Endothelial cell of umbilical vein (primary cell): ENCODE measurements at regions not wholly inside any gene's neighbourhood (a gene's known extent, or its start where the extent isn't known, plus 50 kb on each side); places are given as distances from the start of the nearest gene placed in this dataset.

Experiments
- BruUV-seq: library from RNA; stranded (reverse); fragments of 400-500 nt; replicated peaks from 2 replicates; lab custom pipeline; 2021; lab: Mats Ljungman, UMichigan
- CTCF ChIA-PET: fragments of 300-600, 350-600 bp; sonication (Branson Sonifier 250); formaldehyde crosslinking; loops from one replicate; lab custom pipeline; 2021; ENCODE audit warnings: antibody characterized with exemption, inconsistent platforms; lab: Charles Lee
- POLR2A ChIA-PET: fragments of 300-600, 350-600 bp; sonication (Branson Sonifier 250); formaldehyde crosslinking; loops from one replicate; lab custom pipeline; 2021; ENCODE audit warnings: antibody characterized with exemption, inconsistent platforms; lab: Charles Lee
- DNase-seq: peaks from one replicate; pipeline ENCODE4 v3.0.0-alpha.2; 2011; ENCODE audit warnings: low read depth, low spot score
- FAIRE-seq: peaks from 2 replicates; lab custom pipeline; 2011; peaks lifted over from hg19 to GRCh38; lab: Jason Lieb, UNC
- H2AFZ ChIP-seq: 2 replicates; pipeline ENCODE4 v1.6.0; 2012; ENCODE audit warnings: low read depth, low read length, control low read depth, inconsistent platforms
- H3K27ac ChIP-seq: 2 replicates; pipeline ENCODE4 v1.5.1; 2011; ENCODE audit warnings: low read depth, mild to moderate bottlenecking, control low read depth, low read length, moderate library complexity; ENCODE audit not compliant: insufficient read depth
- H3K27me3 ChIP-seq, 2 experiments: 2 replicates each; pipeline versions ENCODE4 v1.6.0 to v1.6.1; 2011; ENCODE audit warnings: low read length in 2 of 2, mixed read lengths in 1 of 2; ENCODE audit not compliant: control insufficient read depth in 2 of 2, insufficient read depth in 2 of 2
- H3K36me3 ChIP-seq, 2 experiments: 2 replicates in 1 of 2; 3 replicates in 1 of 2; pipeline ENCODE4 v1.5.1; 2011; ENCODE audit warnings: low read length in 2 of 2, mild to moderate bottlenecking in 1 of 2, moderate library complexity in 1 of 2; ENCODE audit not compliant: control insufficient read depth in 2 of 2, insufficient read depth in 2 of 2; ENCODE audit errors: extremely low read depth in 1 of 2
- H3K4me1 ChIP-seq: 3 replicates; pipeline ENCODE4 v1.5.1; 2011; ENCODE audit warnings: mild to moderate bottlenecking, low read length; ENCODE audit not compliant: control insufficient read depth, insufficient read depth; ENCODE audit errors: extremely low read depth
- H3K4me2 ChIP-seq: 2 replicates; pipeline ENCODE4 v1.6.1; 2011; ENCODE audit warnings: low read length, control low read depth, mixed read lengths; ENCODE audit not compliant: insufficient read depth
- H3K4me3 ChIP-seq, 3 experiments: fragments of 200-600 bp in 1 of 3; sonication (generic), shearing (Covaris generic) in 1 of 3; replicated peaks in 1 of 3; 2 replicates each; pipeline ENCODE4 v1.5.1; 2011 to 2016; ENCODE audit warnings: control low read depth in 3 of 3, low read length in 3 of 3, mild to moderate bottlenecking in 2 of 3, inconsistent platforms in 1 of 3, low read depth in 1 of 3, moderate library complexity in 1 of 3; ENCODE audit not compliant: insufficient read depth in 1 of 3
- H3K79me2 ChIP-seq: 2 replicates; pipeline ENCODE4 v1.6.0; 2012; ENCODE audit warnings: low read length, inconsistent platforms; ENCODE audit not compliant: control insufficient read depth, insufficient read depth
- H3K9ac ChIP-seq: replicated peaks from 2 replicates; pipeline ENCODE3; 2011; ENCODE audit warnings: low read length, control low read depth; ENCODE audit not compliant: insufficient read depth; ENCODE audit errors: extremely low read depth
- H3K9me1 ChIP-seq: replicated peaks from 3 replicates; pipeline ENCODE4 v1.6.0; 2011; ENCODE audit warnings: mild to moderate bottlenecking, low read length; ENCODE audit not compliant: control insufficient read depth, insufficient read depth; ENCODE audit errors: extremely low read depth
- H3K9me3 ChIP-seq: replicated peaks from 2 replicates; pipeline ENCODE4 v1.5.1; 2012; ENCODE audit warnings: low read length, inconsistent platforms; ENCODE audit not compliant: control insufficient read depth, insufficient read depth
- H4K20me1 ChIP-seq: replicated peaks from 2 replicates; pipeline ENCODE3; 2011; ENCODE audit warnings: mild to moderate bottlenecking, low read length; ENCODE audit not compliant: control insufficient read depth, insufficient read depth; ENCODE audit errors: extremely low read depth
- FOS ChIP-seq: IDR thresholded peaks from 2 replicates; pipeline ENCODE4 v1.6.1; 2011; ENCODE audit warnings: mild to moderate bottlenecking, low read length, moderate library complexity, borderline replicate concordance; ENCODE audit not compliant: insufficient read depth
- GATA2 ChIP-seq: IDR thresholded peaks from 2 replicates; pipeline ENCODE4 v1.7.0; 2011; ENCODE audit warnings: low read depth, mild to moderate bottlenecking, moderate library complexity, mixed read lengths, low read length; ENCODE audit not compliant: insufficient read length, insufficient read depth
- JUN ChIP-seq: IDR thresholded peaks from 2 replicates; pipeline ENCODE4 v1.6.1; 2011; ENCODE audit warnings: borderline replicate concordance, low read depth; ENCODE audit not compliant: insufficient read length, insufficient read depth
- POLR2A ChIP-seq: IDR thresholded peaks from 2 replicates; pipeline ENCODE4 v1.6.1; 2012; ENCODE audit warnings: low read depth, mild to moderate bottlenecking, control low read depth, low read length
- POLR2AphosphoS5 ChIP-seq: IDR thresholded peaks from 2 replicates; pipeline ENCODE4 v1.6.1; 2012; ENCODE audit warnings: low read depth, mild to moderate bottlenecking, control low read depth, low read length, moderate library complexity; ENCODE audit not compliant: insufficient read depth
- dilution Hi-C: fragments of 300-500 bp; cut with MboI; formaldehyde crosslinking; loops from one replicate; pipeline ENCODE4 v1.15.0; 2019; ENCODE audit warnings: low sequenced_read_pairs; ENCODE audit not compliant: extremely low pct_ligation_motif_present
- intact Hi-C: fragments of 100-400 bp; cut with micrococcal nuclease; formaldehyde crosslinking; loops from one replicate; pipeline ENCODE4 v1.10.0; 2022
- TF ChIP-seq, protein P1 (sequence below): IDR thresholded peaks from 2 replicates; pipeline ENCODE4 v1.6.1; 2011; ENCODE audit not compliant: insufficient read depth, insufficient read length

DNA sequence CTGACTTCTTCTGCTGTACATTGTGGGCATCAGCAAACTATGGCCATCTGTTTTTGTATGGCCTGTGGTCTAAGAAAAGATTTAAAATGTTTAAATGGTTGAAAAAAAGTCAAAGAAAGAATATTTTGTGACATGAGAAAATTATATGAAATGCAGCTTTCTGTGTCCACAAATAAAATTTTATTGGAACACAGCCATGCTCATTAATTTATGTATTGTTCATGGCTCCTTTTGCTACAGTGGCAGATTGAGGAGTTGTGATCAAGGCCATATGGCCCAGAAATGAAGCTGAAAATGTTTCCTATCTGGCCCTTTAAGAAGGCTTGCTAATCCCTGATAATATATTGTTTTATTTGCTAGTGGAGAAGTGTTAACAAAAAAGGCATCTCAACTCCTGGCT lies 162.0 kb downstream of the SLC4A3 start:
- dilution Hi-C loops, result no loop called here
- POLR2A ChIA-PET, result no interaction called here
- BruUV-seq, result no TSS peak

DNA sequence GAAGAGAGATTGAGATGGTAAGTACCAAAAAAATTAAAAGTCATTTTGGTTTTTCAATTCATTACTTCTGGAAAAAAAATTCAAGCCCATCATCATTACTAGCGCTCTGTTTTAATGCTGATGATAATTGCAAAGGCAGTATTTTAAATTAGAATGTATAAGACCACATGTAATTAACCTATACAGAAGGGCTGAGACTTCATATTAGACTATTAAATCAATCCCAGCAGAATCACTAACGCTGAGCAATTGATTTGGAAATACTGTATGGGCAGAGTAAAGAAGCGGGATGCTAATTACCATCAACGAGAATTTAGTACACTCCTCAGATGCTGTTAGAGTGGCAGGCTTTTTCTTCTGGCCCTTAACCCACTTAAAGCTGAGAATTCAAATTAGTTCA lies 165.0 kb downstream of the SLC4A3 start:
- no peaks in the 10 kb centered on the region for H3K9me1 ChIP-seq
- POLR2A ChIA-PET, result no interaction called here
- H3K36me3 ChIP-seq, result no peaks in the 10 kb centered on the region
- no TSS peak for BruUV-seq
- H3K4me3 ChIP-seq, result no peak overlapping the region
- no peak overlapping the region for H2AFZ ChIP-seq
- no peaks in the 10 kb centered on the region for H4K20me1 ChIP-seq
- dilution Hi-C loops (no loop called here), intact Hi-C loops (no loop called here)
- TF ChIP-seq GATA2 (no peak), POLR2A (no peak), POLR2AphosphoS5 (no peak), FOS (no peak)
- TF ChIP-seq, protein P1, sequence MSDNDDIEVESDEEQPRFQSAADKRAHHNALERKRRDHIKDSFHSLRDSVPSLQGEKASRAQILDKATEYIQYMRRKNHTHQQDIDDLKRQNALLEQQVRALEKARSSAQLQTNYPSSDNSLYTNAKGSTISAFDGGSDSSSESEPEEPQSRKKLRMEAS, result no peak
- FAIRE-seq (no peak), DNase-seq (no peak)
- H3K9me3 ChIP-seq, result peaks cover 2% of the 10 kb centered on the region
- CTCF ChIA-PET, result no interaction called here
- no peaks in the 10 kb centered on the region for H3K79me2 ChIP-seq
- H3K9ac ChIP-seq, result no peak overlapping the region
- no peaks in the 10 kb centered on the region for H3K4me1 ChIP-seq
- no peaks in the 10 kb centered on the region for H3K27me3 ChIP-seq
- no peak overlapping the region for H3K4me2 ChIP-seq
- H3K27ac ChIP-seq, result no peak overlapping the region

More for the DNA sequence above, 162.0 kb downstream of the SLC4A3 start:
- no peak for TF ChIP-seq JUN
- TF ChIP-seq GATA2, result no peak
- TF ChIP-seq, protein P1, result no peak
- Histone ChIP-seq H4K20me1 (no peaks in the 10 kb centered on the region), H2AFZ (no peak overlapping the region), H3K9me1 (no peaks in the 10 kb centered on the region), H3K79me2 (no peaks in the 10 kb centered on the region), H3K9me3 (peaks cover 5% of the 10 kb centered on the region), H3K27ac (no peak overlapping the region), H3K4me3 (no peak overlapping the region), H3K27me3 (no peaks in the 10 kb centered on the region), H3K9ac (no peak overlapping the region), H3K36me3 (no peaks in the 10 kb centered on the region), H3K4me2 (no peak overlapping the region), H3K4me1 (no peaks in the 10 kb centered on the region)
- intact Hi-C loops, result no loop called here
- FAIRE-seq, result no peak
- CTCF ChIA-PET, result no interaction called here
- no peak for DNase-seq
